Stomach (tissue), 4 donors: ENCODE measurements at regions not wholly inside any gene's neighbourhood (a gene's known extent, or its start where the extent isn't known, plus 50 kb on each side); places are given as distances from the start of the nearest gene placed in this dataset.

Experiments used
- CTCF ChIP-seq, 7 experiments: fragments of 450-650 bp in 4 of 7; fragments of 200-600 bp in 3 of 7; sonication (generic) in 3 of 7; IDR thresholded peaks; one replicate each; pipeline ENCODE4 v1.5.1; 2016 to 2019; ENCODE audit warnings: antibody characterized with exemption in 7 of 7, control low read depth in 2 of 7, mild to moderate bottlenecking in 1 of 7
- EP300 ChIP-seq: sonication (generic); formaldehyde crosslinking; IDR thresholded peaks from one replicate; pipeline ENCODE4 v1.6.1; 2017; ENCODE audit warnings: antibody characterized with exemption
- POLR2A ChIP-seq, 4 donors: fragments of 450-650 bp; IDR thresholded peaks; one replicate each; pipeline ENCODE4 v1.6.1; 2016; ENCODE audit warnings: antibody characterized with exemption in 4 of 4, control low read depth in 2 of 4, mild to moderate bottlenecking in 1 of 4, moderate library complexity in 1 of 4
- POLR2AphosphoS5 ChIP-seq, 3 donors: sonication (generic); formaldehyde crosslinking; IDR thresholded peaks; one replicate each; pipeline ENCODE4 v1.6.1; 2016; ENCODE audit warnings: antibody characterized with exemption in 3 of 3

GRCh38 chr2:117269574-117269973, 544.9 kb upstream of the DDX18 start:
- TF ChIP-seq POLR2AphosphoS5 (IDR thresholded peaks at IDR 0.05) (no peak), CTCF (IDR thresholded peaks at IDR 0.05) (no peak), POLR2A (IDR thresholded peaks at IDR 0.05) (no peak), EP300 (no peak)
